Neural cell (in vitro differentiated cells): ENCODE measurements at regions not wholly inside any gene's neighbourhood (a gene's known extent, or its start where the extent isn't known, plus 50 kb on each side); places are given as distances from the start of the nearest gene placed in this dataset.

Experiments
- H2AFZ ChIP-seq: fragments of 200-600, 300-800 bp; sonication (generic), shearing (Covaris generic); 2 replicates; pipeline ENCODE4 v1.6.0; 2014; ENCODE audit warnings: low read depth, mild to moderate bottlenecking, antibody characterized with exemption, low read length, moderate library complexity
- H3F3A ChIP-seq: fragments of 200-600 bp; shearing (Covaris generic); 2 replicates; pipeline ENCODE4 v1.6.1; 2016; ENCODE audit warnings: mild to moderate bottlenecking, moderate library complexity, mixed read lengths, antibody characterized with exemption, low read length; ENCODE audit not compliant: insufficient read depth, poor library complexity, severe bottlenecking
- H3K27ac ChIP-seq: fragments of 200-600, 300-800 bp; sonication (generic), shearing (Covaris generic); 2 replicates; pipeline ENCODE4 v1.5.1; 2014; ENCODE audit warnings: mild to moderate bottlenecking, low read length, moderate library complexity
- H3K27me3 ChIP-seq: fragments of 300-800, 200-600 bp; sonication (generic), shearing (Covaris generic); 2 replicates; pipeline ENCODE4 v1.6.0; 2014; ENCODE audit warnings: mild to moderate bottlenecking, low read depth, low read length, moderate library complexity; ENCODE audit not compliant: insufficient read depth
- H3K36me3 ChIP-seq: fragments of 300-800, 200-600 bp; sonication (generic), shearing (Covaris generic); 2 replicates; pipeline ENCODE4 v1.5.1; 2014; ENCODE audit warnings: mild to moderate bottlenecking, antibody characterized with exemption, low read length, moderate library complexity; ENCODE audit not compliant: insufficient read depth
- H3K4me2 ChIP-seq: fragments of 300-800, 200-600 bp; sonication (generic), shearing (Covaris generic); 2 replicates; pipeline ENCODE4 v1.6.0; 2014; ENCODE audit warnings: mild to moderate bottlenecking, low read length
- H3K4me3 ChIP-seq: fragments of 300-800, 200-600 bp; sonication (generic), shearing (Covaris generic); 2 replicates; pipeline ENCODE4 v1.5.1; 2014; ENCODE audit warnings: mild to moderate bottlenecking, low read length, moderate library complexity
- H3K79me2 ChIP-seq: fragments of 200-600 bp; shearing (Covaris generic); replicated peaks from 2 replicates; pipeline ENCODE4 v1.6.0; 2014; ENCODE audit warnings: mild to moderate bottlenecking, low read length, moderate library complexity; ENCODE audit not compliant: insufficient read depth
- H3K9ac ChIP-seq: fragments of 300-800, 200-600 bp; sonication (generic), shearing (Covaris generic); 2 replicates; pipeline ENCODE4 v1.6.1; 2016; ENCODE audit warnings: mild to moderate bottlenecking, low read length, mixed read lengths
- H3K9me2 ChIP-seq: fragments of 200-600 bp; shearing (Covaris generic); 2 replicates; pipeline ENCODE4 v1.6.1; 2016; ENCODE audit warnings: mild to moderate bottlenecking, low read length, mixed read lengths; ENCODE audit not compliant: insufficient read depth
- H3K9me3 ChIP-seq: fragments of 200-600, 300-800 bp; sonication (generic), shearing (Covaris generic); 2 replicates; pipeline ENCODE4 v1.6.1; 2016; ENCODE audit warnings: mild to moderate bottlenecking, mixed run types, low read length, moderate library complexity, mixed read lengths
- H4K20me1 ChIP-seq: fragments of 200-600 bp; shearing (Covaris generic); 2 replicates; pipeline ENCODE4 v1.6.1; 2016; ENCODE audit warnings: mild to moderate bottlenecking, mixed run types; ENCODE audit not compliant: insufficient read depth
- CTCF ChIP-seq: fragments of 450-650 bp; IDR thresholded peaks from 2 replicates; pipeline ENCODE4 v1.5.1; 2014; ENCODE audit warnings: antibody characterized with exemption, mild to moderate bottlenecking, moderate library complexity; ENCODE audit not compliant: poor library complexity, severe bottlenecking
- EP300 ChIP-seq: fragments of 450-650 bp; conservative IDR thresholded peaks from 2 replicates; pipeline ENCODE4 v1.6.1; 2014; ENCODE audit warnings: antibody characterized with exemption, mild to moderate bottlenecking, moderate library complexity; ENCODE audit not compliant: poor library complexity, severe bottlenecking
- EZH2 ChIP-seq: fragments of 200-600, 300-800 bp; shearing (Covaris generic), sonication (generic); IDR thresholded peaks from 2 replicates; pipeline ENCODE4 v1.6.1; 2014; ENCODE audit warnings: antibody characterized with exemption, low read length, borderline replicate concordance, mild to moderate bottlenecking; ENCODE audit not compliant: insufficient read depth, poor library complexity, severe bottlenecking
- MXI1 ChIP-seq: fragments of 450-650 bp; conservative IDR thresholded peaks from 2 replicates; pipeline ENCODE4 v1.6.1; 2014; ENCODE audit warnings: antibody characterized with exemption, mild to moderate bottlenecking; ENCODE audit not compliant: poor library complexity, severe bottlenecking
- POLR2AphosphoS5 ChIP-seq: IDR thresholded peaks from 2 replicates; pipeline ENCODE4 v1.6.1; 2012
- RAD21 ChIP-seq: fragments of 450-650 bp; conservative IDR thresholded peaks from 2 replicates; pipeline ENCODE4 v1.6.1; 2014; ENCODE audit warnings: antibody characterized with exemption, mild to moderate bottlenecking, moderate library complexity
- SMC3 ChIP-seq: fragments of 450-650 bp; conservative IDR thresholded peaks from 2 replicates; pipeline ENCODE4 v1.6.1; 2014; ENCODE audit warnings: antibody characterized with exemption, mild to moderate bottlenecking, moderate library complexity; ENCODE audit not compliant: poor library complexity
- TAF1 ChIP-seq: IDR thresholded peaks from 2 replicates; pipeline ENCODE4 v1.6.1; 2012; ENCODE audit warnings: low read depth
- TF ChIP-seq, protein P1 (sequence below): IDR thresholded peaks from 2 replicates; pipeline ENCODE4 v1.6.1; 2012; ENCODE audit warnings: borderline replicate concordance

- H3K36me3 ChIP-seq = no peaks in the 10 kb centered on the region
- H3K27me3 ChIP-seq = no peaks in the 10 kb centered on the region
- no peak overlapping the region for H2AFZ ChIP-seq
- TF ChIP-seq CTCF = no peak
- TF ChIP-seq SMC3 = no peak
- TF ChIP-seq EZH2 = no peak
- TF ChIP-seq, protein P1, sequence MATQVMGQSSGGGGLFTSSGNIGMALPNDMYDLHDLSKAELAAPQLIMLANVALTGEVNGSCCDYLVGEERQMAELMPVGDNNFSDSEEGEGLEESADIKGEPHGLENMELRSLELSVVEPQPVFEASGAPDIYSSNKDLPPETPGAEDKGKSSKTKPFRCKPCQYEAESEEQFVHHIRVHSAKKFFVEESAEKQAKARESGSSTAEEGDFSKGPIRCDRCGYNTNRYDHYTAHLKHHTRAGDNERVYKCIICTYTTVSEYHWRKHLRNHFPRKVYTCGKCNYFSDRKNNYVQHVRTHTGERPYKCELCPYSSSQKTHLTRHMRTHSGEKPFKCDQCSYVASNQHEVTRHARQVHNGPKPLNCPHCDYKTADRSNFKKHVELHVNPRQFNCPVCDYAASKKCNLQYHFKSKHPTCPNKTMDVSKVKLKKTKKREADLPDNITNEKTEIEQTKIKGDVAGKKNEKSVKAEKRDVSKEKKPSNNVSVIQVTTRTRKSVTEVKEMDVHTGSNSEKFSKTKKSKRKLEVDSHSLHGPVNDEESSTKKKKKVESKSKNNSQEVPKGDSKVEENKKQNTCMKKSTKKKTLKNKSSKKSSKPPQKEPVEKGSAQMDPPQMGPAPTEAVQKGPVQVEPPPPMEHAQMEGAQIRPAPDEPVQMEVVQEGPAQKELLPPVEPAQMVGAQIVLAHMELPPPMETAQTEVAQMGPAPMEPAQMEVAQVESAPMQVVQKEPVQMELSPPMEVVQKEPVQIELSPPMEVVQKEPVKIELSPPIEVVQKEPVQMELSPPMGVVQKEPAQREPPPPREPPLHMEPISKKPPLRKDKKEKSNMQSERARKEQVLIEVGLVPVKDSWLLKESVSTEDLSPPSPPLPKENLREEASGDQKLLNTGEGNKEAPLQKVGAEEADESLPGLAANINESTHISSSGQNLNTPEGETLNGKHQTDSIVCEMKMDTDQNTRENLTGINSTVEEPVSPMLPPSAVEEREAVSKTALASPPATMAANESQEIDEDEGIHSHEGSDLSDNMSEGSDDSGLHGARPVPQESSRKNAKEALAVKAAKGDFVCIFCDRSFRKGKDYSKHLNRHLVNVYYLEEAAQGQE = no peak
- no peak for TF ChIP-seq TAF1
- no peak for TF ChIP-seq POLR2AphosphoS5
- TF ChIP-seq MXI1 = no peak
- TF ChIP-seq EP300 = no peak
- TF ChIP-seq RAD21 = no peak
- H3F3A ChIP-seq = no peaks in the 10 kb centered on the region
- no peaks in the 10 kb centered on the region for H3K9me2 ChIP-seq
- no peak overlapping the region for H3K27ac ChIP-seq
- no peaks in the 10 kb centered on the region for H3K9me3 ChIP-seq
- H4K20me1 ChIP-seq = no peaks in the 10 kb centered on the region
- H3K79me2 ChIP-seq = no peaks in the 10 kb centered on the region
- no peak overlapping the region for H3K4me2 ChIP-seq
- no peak overlapping the region for H3K9ac ChIP-seq
- H3K4me3 ChIP-seq = no peak overlapping the region
Observed at GRCh38 chr13:22143671-22144070, 472.8 kb downstream of the FGF9 start.

DNA sequence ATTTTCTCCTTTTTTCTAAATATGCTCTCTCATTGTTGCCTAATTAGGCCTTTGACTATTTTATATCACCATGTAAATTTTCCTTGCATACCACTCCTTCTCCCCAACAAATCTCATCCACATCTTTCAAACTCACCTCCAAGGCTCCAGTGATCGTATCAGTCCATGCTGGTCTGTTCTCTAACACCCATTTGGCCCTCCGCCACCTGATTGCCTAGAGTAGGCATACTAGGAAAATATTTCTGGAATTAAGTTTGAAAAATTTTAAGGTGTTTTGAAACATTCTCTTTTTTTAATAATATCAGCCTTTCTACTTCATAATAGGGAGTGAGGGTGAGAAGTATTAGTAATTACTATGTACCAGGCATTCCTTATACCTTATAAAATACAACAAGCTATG, 473.9 kb downstream of the FGF9 start:
- H4K20me1 ChIP-seq = no peaks in the 10 kb centered on the region
- no peaks in the 10 kb centered on the region for H3K9me2 ChIP-seq
- no peaks in the 10 kb centered on the region for H3K36me3 ChIP-seq
- H3K4me3 ChIP-seq = no peak overlapping the region
- H3K27ac ChIP-seq = no peak overlapping the region
- H3K4me2 ChIP-seq = no peak overlapping the region
- H3K9me3 ChIP-seq = no peaks in the 10 kb centered on the region
- H2AFZ ChIP-seq = no peak overlapping the region
- TF ChIP-seq MXI1 (no peak), SMC3 (no peak), TAF1 (no peak)
- TF ChIP-seq, protein P1 = no peak
- H3K27me3 ChIP-seq = no peaks in the 10 kb centered on the region
- H3F3A ChIP-seq = no peaks in the 10 kb centered on the region
- no peaks in the 10 kb centered on the region for H3K79me2 ChIP-seq
- no peak overlapping the region for H3K9ac ChIP-seq
